HG03060 (cell line): ENCODE measurements at regions not wholly inside any gene's neighbourhood (a gene's known extent, or its start where the extent isn't known, plus 50 kb on each side); places are given as distances from the start of the nearest gene placed in this dataset.
"Not testable (repeated sequence)": the region's sequence is repeated elsewhere in the genome, so short reads cannot be mapped to it uniquely, and the experiment has no call there.

Experiments used
- ATAC-seq: cut with Tn5 transposase; IDR thresholded peaks from one replicate; pipeline ENCODE4 v1.9.1; 2021; ENCODE audit warnings: low read depth, moderate number of reproducible peaks; ENCODE audit not compliant: unreplicated experiment

GRCh38 chr6:112401083-112401482 is 54.0 kb downstream of the RFPL4B start:
- no peak for ATAC-seq

GRCh38 chr6:112407101-112407590 is 60.0 kb downstream of the RFPL4B start:
- ATAC-seq = no peak

GRCh38 chr6:112408522-112408921 is 61.4 kb downstream of the RFPL4B start:
- no peak for ATAC-seq

GRCh38 chr6:112409311-112409710 is 62.2 kb downstream of the RFPL4B start:
- no peak for ATAC-seq

- ATAC-seq = no peak
Observed at GRCh38 chr6:112413780-112414179, 66.7 kb downstream of the RFPL4B start.

GRCh38 chr6:112415366-112415765 is 68.2 kb downstream of the RFPL4B start:
- ATAC-seq = no peak

GRCh38 chr6:112416866-112417265 is 69.7 kb downstream of the RFPL4B start:
- ATAC-seq = no peak

GRCh38 chr6:112427011-112427410 is 79.9 kb downstream of the RFPL4B start:
- ATAC-seq = not testable (repeated sequence)

GRCh38 chr6:112427499-112427898 is 80.4 kb downstream of the RFPL4B start:
- ATAC-seq = no peak

GRCh38 chr6:112428477-112428876 is 81.3 kb downstream of the RFPL4B start:
- no peak for ATAC-seq

GRCh38 chr6:112429226-112429625 is 82.1 kb downstream of the RFPL4B start:
- ATAC-seq = no peak

GRCh38 chr6:112431803-112432202 is 84.7 kb downstream of the RFPL4B start:
- ATAC-seq = no peak

- no peak for ATAC-seq
Observed at GRCh38 chr6:112432853-112433252, 85.7 kb downstream of the RFPL4B start.

- ATAC-seq = no peak
Observed at GRCh38 chr6:112433457-112433856, 86.3 kb downstream of the RFPL4B start.

GRCh38 chr6:112434896-112435435 is 87.8 kb downstream of the RFPL4B start:
- ATAC-seq = no peak

- no peak for ATAC-seq
Observed at GRCh38 chr6:112437058-112437457, 89.9 kb downstream of the RFPL4B start.

GRCh38 chr6:112439010-112439409 is 91.9 kb downstream of the RFPL4B start:
- no peak for ATAC-seq

- ATAC-seq = no peak
Observed at GRCh38 chr6:112439432-112439831, 92.3 kb downstream of the RFPL4B start.

GRCh38 chr6:112441607-112442006 is 94.5 kb downstream of the RFPL4B start:
- no peak for ATAC-seq

- no peak for ATAC-seq
Observed at GRCh38 chr6:112443179-112444065, 96.3 kb downstream of the RFPL4B start.

GRCh38 chr6:112448786-112449185 is 101.7 kb downstream of the RFPL4B start:
- not testable (repeated sequence) for ATAC-seq

GRCh38 chr6:112450663-112451062 is 103.5 kb downstream of the RFPL4B start:
- no peak for ATAC-seq
